Breast epithelium (tissue), 4 donors: ENCODE measurements at regions not wholly inside any gene's neighbourhood (a gene's known extent, or its start where the extent isn't known, plus 50 kb on each side); places are given as distances from the start of the nearest gene placed in this dataset.

ENCODE experiments used
- DNase-seq, 2 donors: peaks; one replicate each; pipeline ENCODE4 v3.0.0-alpha.2; 2019; ENCODE audit warnings: low spot score in 2 of 2
- H3K27ac ChIP-seq, 2 donors: fragments of 200-600 bp; sonication (generic) in 1 of 2; one replicate each; pipeline ENCODE4 v1.5.1; 2016 to 2019; ENCODE audit warnings: mild to moderate bottlenecking in 1 of 2
- H3K27me3 ChIP-seq, 2 donors: fragments of 200-600 bp; sonication (generic) in 1 of 2; one replicate each; pipeline versions ENCODE4 v1.5.1 to v1.6.0; 2017 to 2019; ENCODE audit warnings: control low read depth in 1 of 2, mild to moderate bottlenecking in 1 of 2
- H3K36me3 ChIP-seq: fragments of 200-600 bp; one replicate; pipeline ENCODE4 v1.5.1; 2019
- H3K4me1 ChIP-seq, 2 donors: fragments of 200-600 bp; sonication (generic); one replicate each; pipeline ENCODE4 v1.5.1; 2016 to 2019; ENCODE audit warnings: control low read depth in 1 of 2
- H3K4me3 ChIP-seq, 3 donors: fragments of 200-600 bp; sonication (generic); 1 replicate in 2 of 3; 2 replicates in 1 of 3; pipeline ENCODE4 v1.5.1; 2016 to 2019; ENCODE audit warnings: mild to moderate bottlenecking in 3 of 3, moderate library complexity in 2 of 3
- H3K9me3 ChIP-seq, 2 donors: fragments of 200-600 bp; sonication (generic) in 1 of 2; one replicate each; pipeline ENCODE4 v1.5.1; 2016 to 2019; ENCODE audit warnings: control low read depth in 1 of 2
- CTCF ChIP-seq, 3 donors: fragments of 450-650 bp; IDR thresholded peaks; one replicate each; pipeline ENCODE4 v1.5.1; 2016 to 2017; ENCODE audit warnings: antibody characterized with exemption in 3 of 3, mild to moderate bottlenecking in 3 of 3, moderate library complexity in 3 of 3
- POLR2A ChIP-seq: fragments of 450-650 bp; IDR thresholded peaks from one replicate; pipeline ENCODE4 v1.6.1; 2016; ENCODE audit warnings: antibody characterized with exemption, mild to moderate bottlenecking, moderate library complexity
- POLR2AphosphoS5 ChIP-seq, 3 donors: sonication (generic); formaldehyde crosslinking; IDR thresholded peaks; one replicate each; pipeline ENCODE4 v1.6.1; 2017; ENCODE audit warnings: antibody characterized with exemption in 3 of 3
- intact Hi-C: fragments of 100-400 bp; cut with DNase I; formaldehyde crosslinking; loops from one replicate; pipeline ENCODE4 v1.15.1; 2023; ENCODE audit warnings: low total_unique reads

- Histone ChIP-seq H3K4me1 (peaks cover 0 to 10% of the 10 kb centered on the region in 2 donors), H3K27ac (peak overlapping the region; percentile 9 to 36), H3K4me3 (no peak overlapping the region), H3K9me3 (no peaks in the 10 kb centered on the region), H3K27me3 (no peaks in the 10 kb centered on the region), H3K36me3 (no peaks in the 10 kb centered on the region)
- TF ChIP-seq POLR2A = no peak
- DNase-seq = no peak
- intact Hi-C loops = no loop called here
Observed at GRCh38 chr11:95565724-95566141, 223.8 kb downstream of the FAM76B start.

GRCh38 chr11:95563859-95564258, 225.7 kb downstream of the FAM76B start:
- no peak overlapping the region for H3K4me3 ChIP-seq
- peak overlapping the region; percentile 40 to 68 for H3K27ac ChIP-seq
- no peak for TF ChIP-seq POLR2AphosphoS5 (IDR thresholded peaks at IDR 0.05)
- TF ChIP-seq POLR2A = no peak
- TF ChIP-seq CTCF (IDR thresholded peaks at IDR 0.05) = no peak
- no peaks in the 10 kb centered on the region for H3K9me3 ChIP-seq
- no peak for DNase-seq
- intact Hi-C loops = no loop called here
- no peaks in the 10 kb centered on the region for H3K36me3 ChIP-seq
- H3K4me1 ChIP-seq = peaks cover 0 to 26% of the 10 kb centered on the region in 2 donors
- no peaks in the 10 kb centered on the region for H3K27me3 ChIP-seq

GRCh38 chr11:95563173-95563572, 226.4 kb downstream of the FAM76B start:
- H3K4me3 ChIP-seq = no peak overlapping the region
- H3K9me3 ChIP-seq = no peaks in the 10 kb centered on the region
- peak overlapping the region; percentile 30 to 40 for H3K27ac ChIP-seq
- intact Hi-C loops = no loop called here
- TF ChIP-seq POLR2A = no peak
- TF ChIP-seq POLR2AphosphoS5 (IDR thresholded peaks at IDR 0.05) = no peak
- no peak for TF ChIP-seq CTCF (IDR thresholded peaks at IDR 0.05)
- no peaks in the 10 kb centered on the region for H3K36me3 ChIP-seq
- no peak for DNase-seq
- H3K27me3 ChIP-seq = no peaks in the 10 kb centered on the region
- H3K4me1 ChIP-seq = peaks cover 0 to 26% of the 10 kb centered on the region in 2 donors

- no peak for DNase-seq
- Histone ChIP-seq H3K4me1 (peaks cover 0 to 26% of the 10 kb centered on the region in 2 donors), H3K27me3 (no peaks in the 10 kb centered on the region), H3K4me3 (no peak overlapping the region), H3K36me3 (no peaks in the 10 kb centered on the region), H3K9me3 (no peaks in the 10 kb centered on the region), H3K27ac (peak overlapping the region; percentile 30 to 40)
- TF ChIP-seq CTCF (IDR thresholded peaks at IDR 0.05) (no peak), POLR2AphosphoS5 (IDR thresholded peaks at IDR 0.05) (no peak), POLR2A (no peak)
- intact Hi-C loops = no loop called here
Observed at GRCh38 chr11:95562196-95562921, 227.2 kb downstream of the FAM76B start.

GRCh38 chr11:95559899-95560298, 229.7 kb downstream of the FAM76B start:
- Histone ChIP-seq H3K27me3 (no peaks in the 10 kb centered on the region), H3K27ac (peak overlapping the region; percentile 16 to 70), H3K4me1 (peaks cover 0 to 16% of the 10 kb centered on the region in 2 donors), H3K9me3 (no peaks in the 10 kb centered on the region), H3K36me3 (no peaks in the 10 kb centered on the region), H3K4me3 (no peak overlapping the region)
- intact Hi-C loops = no loop called here
- DNase-seq = peak in 1 of 2 donors; percentile 50
- TF ChIP-seq CTCF (IDR thresholded peaks at IDR 0.05) (no peak), POLR2A (no peak)
